Neuronal stem cell (in vitro differentiated cells): ENCODE measurements at regions not wholly inside any gene's neighbourhood (a gene's known extent, or its start where the extent isn't known, plus 50 kb on each side); places are given as distances from the start of the nearest gene placed in this dataset.

Experiments used
- DNase-seq: peaks from one replicate; pipeline ENCODE4 v3.0.0-alpha.2; 2013; ENCODE audit warnings: low spot score
- H2AFZ ChIP-seq: one replicate; pipeline ENCODE4 v1.6.1; 2013; ENCODE audit warnings: mild to moderate bottlenecking, low read length, inconsistent platforms
- H2AK5ac ChIP-seq: 2 replicates; pipeline ENCODE4 v1.6.1; 2013; ENCODE audit warnings: low read depth, mild to moderate bottlenecking, inconsistent platforms, low read length, moderate library complexity, mixed read lengths
- H2BK120ac ChIP-seq: 2 replicates; pipeline ENCODE4 v1.6.1; 2013; ENCODE audit warnings: low read depth, mild to moderate bottlenecking, inconsistent platforms, low read length, moderate library complexity, mixed read lengths
- H2BK12ac ChIP-seq: one replicate; pipeline ENCODE4 v1.6.1; 2013; ENCODE audit warnings: low read length, inconsistent platforms
- H2BK15ac ChIP-seq: 2 replicates; pipeline ENCODE4 v1.6.1; 2013; ENCODE audit warnings: mild to moderate bottlenecking, low read length, inconsistent platforms, mixed read lengths
- H2BK5ac ChIP-seq: one replicate; pipeline ENCODE4 v1.6.1; 2013; ENCODE audit warnings: inconsistent platforms, mild to moderate bottlenecking, low read length, moderate library complexity
- H3K14ac ChIP-seq: one replicate; pipeline ENCODE4 v1.6.1; 2013; ENCODE audit warnings: low read length, inconsistent platforms
- H3K18ac ChIP-seq: 2 replicates; pipeline ENCODE4 v1.6.1; 2013; ENCODE audit warnings: low read length, inconsistent platforms
- H3K23ac ChIP-seq: 2 replicates; pipeline ENCODE4 v1.6.1; 2013; ENCODE audit warnings: low read depth, mild to moderate bottlenecking, mixed read lengths, low read length, inconsistent platforms; ENCODE audit not compliant: poor library complexity
- H3K27ac ChIP-seq: replicated peaks from 3 replicates; pipeline ENCODE4 v1.5.1; 2013; ENCODE audit warnings: low read length, inconsistent platforms
- H3K27me3 ChIP-seq, 3 experiments: 2 replicates each; pipeline ENCODE4 v1.6.1; 2013; ENCODE audit warnings: low read length in 3 of 3, mild to moderate bottlenecking in 2 of 3, inconsistent platforms in 1 of 3, low read depth in 1 of 3, mixed read lengths in 1 of 3, moderate library complexity in 1 of 3; ENCODE audit not compliant: control insufficient read depth in 3 of 3, insufficient read depth in 3 of 3
- H3K36me3 ChIP-seq, 2 donors: replicated peaks in 1 of 2; 2 replicates each; pipeline ENCODE4 v1.6.1; 2013; ENCODE audit warnings: low read length in 2 of 2; ENCODE audit not compliant: control insufficient read depth in 2 of 2, insufficient read depth in 2 of 2
- H3K4ac ChIP-seq: 2 replicates; pipeline ENCODE4 v1.6.1; 2013; ENCODE audit warnings: inconsistent platforms, mild to moderate bottlenecking, low read length, moderate library complexity
- H3K4me1 ChIP-seq, 2 donors: 1 replicate in 1 of 2; 2 replicates in 1 of 2; pipeline ENCODE4 v1.6.1; 2013; ENCODE audit warnings: low read length in 2 of 2, low read depth in 1 of 2; ENCODE audit not compliant: control insufficient read depth in 2 of 2, insufficient read depth in 1 of 2
- H3K4me2 ChIP-seq: one replicate; pipeline ENCODE4 v1.6.1; 2013; ENCODE audit warnings: mild to moderate bottlenecking, low read length, inconsistent platforms; ENCODE audit not compliant: insufficient read depth, poor library complexity, severe bottlenecking
- H3K4me3 ChIP-seq, 2 donors: 2 replicates each; pipeline ENCODE4 v1.5.1; 2013; ENCODE audit warnings: low read length in 2 of 2, mild to moderate bottlenecking in 2 of 2, inconsistent platforms in 1 of 2, moderate library complexity in 1 of 2
- H3K79me1 ChIP-seq: one replicate; pipeline ENCODE4 v1.6.1; 2013; ENCODE audit warnings: low read depth, mild to moderate bottlenecking, inconsistent platforms, low read length, moderate library complexity
- H3K9ac ChIP-seq: one replicate; pipeline ENCODE4 v1.6.1; 2013; ENCODE audit warnings: mild to moderate bottlenecking, low read depth, low read length, inconsistent platforms; ENCODE audit not compliant: poor library complexity
- H3K9me3 ChIP-seq, 2 donors: replicated peaks in 1 of 2; 2 replicates each; pipeline versions ENCODE3 to v1.6.1; 2013; ENCODE audit warnings: low read length in 2 of 2, mild to moderate bottlenecking in 2 of 2, inconsistent platforms in 1 of 2, low read depth in 1 of 2, mixed read lengths in 1 of 2, moderate library complexity in 1 of 2; ENCODE audit not compliant: control insufficient read depth in 2 of 2, insufficient read depth in 1 of 2
- H4K8ac ChIP-seq: one replicate; pipeline ENCODE4 v1.6.1; 2013; ENCODE audit warnings: low read depth, mild to moderate bottlenecking, inconsistent platforms, low read length, moderate library complexity
- H4K91ac ChIP-seq: one replicate; pipeline ENCODE4 v1.6.1; 2013; ENCODE audit warnings: low read length, low read depth, mild to moderate bottlenecking, inconsistent platforms; ENCODE audit not compliant: poor library complexity
- WGBS, 2 donors: extraction: QIAGEN DNeasy Blood & Tissue Kit; methylation state at CpG; one replicate each; pipeline ENCODE4 v1.1.7; 2013; ENCODE audit warnings: missing lambda C conversion rate in 2 of 2, mixed read lengths in 1 of 2; ENCODE audit not compliant: insufficient read length in 2 of 2, insufficient replicate concordance in 1 of 2; ENCODE audit errors: extremely low coverage in 2 of 2; 5-methylcytosine and 5-hydroxymethylcytosine counted together

DNA sequence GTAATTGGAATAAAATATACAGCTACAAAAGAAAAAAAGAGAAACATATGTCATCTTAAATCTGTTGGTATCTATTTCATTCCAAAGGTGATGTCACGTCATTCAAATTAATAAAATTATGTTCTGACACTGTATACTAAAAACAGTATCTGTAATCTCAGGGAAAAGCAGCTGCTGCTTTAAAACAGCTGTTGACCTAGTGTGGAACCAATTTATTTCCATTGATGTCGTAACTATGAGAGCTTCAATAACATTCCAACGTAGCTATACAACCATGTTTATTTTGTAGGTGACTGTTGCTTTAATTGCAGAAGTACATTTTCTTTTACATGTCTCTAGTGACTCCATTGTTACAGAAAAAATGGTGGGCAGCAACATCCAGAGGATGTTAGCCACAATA is 571.7 kb downstream of the RPS29 start:
- H3K4me3 ChIP-seq, result no peak overlapping the region
- no CpG with 5 or more reads among the region's 3 CpGs for WGBS, 2 donors
- no peak overlapping the region for H3K18ac ChIP-seq

DNA sequence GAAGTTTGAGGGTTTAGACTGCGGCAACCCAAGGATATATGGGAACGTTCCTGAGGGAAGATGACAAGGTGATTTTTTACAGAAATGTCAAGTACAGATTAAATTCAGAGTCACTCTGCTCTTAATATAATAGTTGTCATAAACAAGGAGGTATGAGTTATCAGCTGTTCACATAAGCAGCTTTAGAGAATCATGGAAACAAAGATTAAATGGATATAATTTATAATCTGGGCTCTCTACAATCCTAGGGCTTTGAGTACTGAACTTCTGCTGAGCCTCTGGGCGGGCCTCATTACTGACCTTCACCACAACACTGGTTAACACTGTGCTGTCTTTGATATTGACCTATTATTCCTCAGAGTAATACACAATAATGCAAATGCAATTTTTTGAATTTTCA is 577.8 kb downstream of the RPS29 start:
- WGBS, 2 donors, result no CpG with 5 or more reads among the region's 3 CpGs

More for the DNA sequence above, 571.7 kb downstream of the RPS29 start:
- no peak for DNase-seq
- no peak overlapping the region for H2BK5ac ChIP-seq
- no peak overlapping the region for H2BK12ac ChIP-seq
- no peak overlapping the region for H2AFZ ChIP-seq
- no peaks in the 10 kb centered on the region for H3K4me1 ChIP-seq
- H3K9ac ChIP-seq, result no peak overlapping the region
- H3K27ac ChIP-seq, result no peak overlapping the region
- no peak overlapping the region for H2BK15ac ChIP-seq
- H3K9me3 ChIP-seq, result no peaks in the 10 kb centered on the region
- H3K79me1 ChIP-seq, result no peaks in the 10 kb centered on the region
- no peak overlapping the region for H3K23ac ChIP-seq
- H3K4me2 ChIP-seq, result no peak overlapping the region
- no peak overlapping the region for H3K4ac ChIP-seq
- H3K36me3 ChIP-seq, result no peaks in the 10 kb centered on the region
- no peak overlapping the region for H4K8ac ChIP-seq
- H2BK120ac ChIP-seq, result no peak overlapping the region
- H3K14ac ChIP-seq, result no peak overlapping the region
- H3K27me3 ChIP-seq, result no peaks in the 10 kb centered on the region
- H4K91ac ChIP-seq, result no peak overlapping the region
- no peak overlapping the region for H2AK5ac ChIP-seq

DNA sequence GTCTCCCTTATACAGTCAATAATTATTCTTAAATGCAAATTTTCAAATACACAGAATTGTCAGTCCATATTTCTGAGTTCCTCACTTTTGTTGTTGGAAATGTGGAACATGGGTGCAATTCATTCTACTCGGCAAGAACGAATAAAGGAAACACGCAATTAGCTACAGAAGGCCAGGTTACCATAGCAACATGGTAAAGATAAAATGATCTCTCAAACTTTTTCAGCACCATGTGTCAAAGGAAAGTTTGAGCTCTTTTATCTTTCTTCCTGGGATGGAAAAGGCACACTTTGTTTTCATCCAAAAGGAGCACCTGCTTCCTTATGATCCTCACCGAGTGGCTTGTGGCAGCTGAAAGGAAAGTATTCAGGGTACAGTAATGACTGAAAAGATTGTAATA is 595.0 kb downstream of the RPS29 start:
- Histone ChIP-seq H3K4ac (no peak overlapping the region), H2BK5ac (no peak overlapping the region), H4K91ac (no peak overlapping the region), H2AFZ (no peak overlapping the region), H4K8ac (no peak overlapping the region), H3K18ac (no peak overlapping the region), H2BK120ac (no peak overlapping the region), H3K23ac (no peak overlapping the region), H3K4me2 (no peak overlapping the region), H3K36me3 (no peaks in the 10 kb centered on the region), H3K9me3 (no peaks in the 10 kb centered on the region), H3K79me1 (no peaks in the 10 kb centered on the region), H2BK15ac (no peak overlapping the region), H3K14ac (no peak overlapping the region), H3K27ac (no peak overlapping the region), H3K4me3 (no peak overlapping the region), H3K9ac (no peak overlapping the region), H2BK12ac (no peak overlapping the region), H2AK5ac (no peak overlapping the region), H3K27me3 (no peaks in the 10 kb centered on the region), H3K4me1 (peaks cover 0 to 5% of the 10 kb centered on the region in 2 donors)
- no peak for DNase-seq
- no CpG with 5 or more reads among the region's 4 CpGs for WGBS, 2 donors

More for the DNA sequence above, 577.8 kb downstream of the RPS29 start:
- no peak overlapping the region for H3K9ac ChIP-seq
- H2AFZ ChIP-seq, result no peak overlapping the region
- H3K27ac ChIP-seq, result no peak overlapping the region
- H2BK12ac ChIP-seq, result no peak overlapping the region
- no peaks in the 10 kb centered on the region for H3K79me1 ChIP-seq
- H2BK120ac ChIP-seq, result no peak overlapping the region
- no peak overlapping the region for H3K14ac ChIP-seq
- H3K27me3 ChIP-seq, result no peaks in the 10 kb centered on the region
- no peak for DNase-seq
- H3K4me2 ChIP-seq, result no peak overlapping the region
- H3K36me3 ChIP-seq, result no peaks in the 10 kb centered on the region
- no peak overlapping the region for H2BK5ac ChIP-seq
- H2AK5ac ChIP-seq, result no peak overlapping the region
- H3K9me3 ChIP-seq, result no peaks in the 10 kb centered on the region
- no peak overlapping the region for H3K18ac ChIP-seq
- H4K91ac ChIP-seq, result no peak overlapping the region
- H3K4ac ChIP-seq, result no peak overlapping the region
- H3K23ac ChIP-seq, result no peak overlapping the region
- no peak overlapping the region for H4K8ac ChIP-seq
- no peaks in the 10 kb centered on the region for H3K4me1 ChIP-seq
- H2BK15ac ChIP-seq, result no peak overlapping the region
- no peak overlapping the region for H3K4me3 ChIP-seq

DNA sequence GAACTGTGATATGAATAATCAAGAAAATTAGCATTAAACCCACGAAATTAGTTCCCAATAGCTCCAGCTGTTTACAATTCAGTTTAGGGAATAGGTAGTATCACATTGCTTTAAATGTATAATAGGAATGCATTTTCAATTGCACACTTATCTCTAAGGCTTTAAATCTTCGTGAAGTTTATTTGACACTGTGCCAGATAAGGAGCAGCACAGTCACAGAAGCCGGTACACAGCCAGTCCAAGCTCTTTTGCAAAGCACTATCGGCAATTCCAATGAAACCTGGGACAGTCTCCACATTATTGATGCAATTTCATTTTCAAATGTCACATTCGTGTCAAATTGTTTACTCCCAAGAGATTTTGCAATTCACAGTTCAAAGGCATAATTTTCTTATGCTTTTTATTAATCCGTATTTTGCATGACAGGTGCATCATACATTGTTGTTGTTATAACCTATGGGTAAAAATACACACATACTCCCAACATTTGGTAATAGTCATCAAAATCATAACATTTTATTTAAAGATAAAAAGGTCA is 602.8 kb downstream of the RPS29 start:
- Histone ChIP-seq H2AFZ (no peak overlapping the region), H4K8ac (no peak overlapping the region), H4K91ac (no peak overlapping the region), H3K79me1 (no peaks in the 10 kb centered on the region), H3K27ac (no peak overlapping the region), H2AK5ac (no peak overlapping the region), H3K18ac (no peak overlapping the region), H3K14ac (no peak overlapping the region), H2BK12ac (no peak overlapping the region), H3K4ac (no peak overlapping the region), H2BK15ac (no peak overlapping the region), H2BK5ac (no peak overlapping the region), H3K9ac (no peak overlapping the region), H3K36me3 (no peaks in the 10 kb centered on the region), H3K4me2 (no peak overlapping the region), H3K23ac (no peak overlapping the region), H3K4me3 (no peak overlapping the region), H3K27me3 (no peaks in the 10 kb centered on the region), H2BK120ac (no peak overlapping the region), H3K4me1 (no peaks in the 10 kb centered on the region), H3K9me3 (no peaks in the 10 kb centered on the region)
- no CpG with 5 or more reads among the region's 6 CpGs for WGBS, 2 donors
- DNase-seq, result no peak
